ENCODE measurements at regions not wholly inside any gene's neighbourhood (a gene's known extent, or its start where the extent isn't known, plus 50 kb on each side); places are given as distances from the start of the nearest gene placed in this dataset.

DNA sequence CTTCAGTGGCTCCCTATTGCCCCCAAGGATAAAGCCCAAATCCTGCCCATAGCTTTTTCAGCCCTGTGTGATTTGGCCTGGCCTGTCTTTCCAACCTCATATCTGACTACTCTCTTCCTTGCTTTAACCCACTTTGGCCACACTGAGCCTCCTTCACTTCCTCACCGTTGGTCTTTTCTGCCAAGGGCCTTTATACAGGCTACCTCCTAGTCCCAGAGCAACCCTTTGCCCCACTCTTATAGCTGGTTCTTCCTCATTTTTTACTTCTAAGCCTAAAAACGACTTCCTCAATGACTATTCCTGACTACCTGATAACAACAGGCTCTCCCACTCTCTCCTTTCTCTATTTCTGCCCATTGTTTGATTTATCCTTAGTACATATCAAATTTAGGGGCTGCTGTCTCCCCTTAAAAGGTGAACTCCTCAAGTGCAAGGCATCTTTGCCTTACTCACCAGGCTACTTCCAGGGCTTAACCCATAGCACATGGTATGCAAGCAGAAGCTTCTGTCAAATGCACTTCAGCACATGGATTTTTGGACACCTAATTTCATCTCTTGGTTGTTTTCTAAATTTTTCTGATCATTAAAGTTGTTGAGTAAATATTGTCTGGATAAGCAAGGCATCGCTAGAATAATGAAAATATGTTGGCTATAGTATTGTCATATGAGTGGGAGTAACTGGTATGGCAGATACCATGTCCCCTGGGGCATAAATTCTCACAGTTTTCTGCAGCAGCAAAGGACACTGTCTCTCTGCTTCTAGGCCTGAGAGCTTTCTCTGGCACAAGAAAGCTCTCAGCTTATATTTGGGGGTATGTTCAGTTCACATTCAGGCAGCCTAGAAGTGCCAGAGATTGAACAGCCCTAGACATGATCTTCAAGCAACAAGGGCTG, 201.5 kb upstream of the GPR26 start:
- TF ChIP-seq, protein P1, sequence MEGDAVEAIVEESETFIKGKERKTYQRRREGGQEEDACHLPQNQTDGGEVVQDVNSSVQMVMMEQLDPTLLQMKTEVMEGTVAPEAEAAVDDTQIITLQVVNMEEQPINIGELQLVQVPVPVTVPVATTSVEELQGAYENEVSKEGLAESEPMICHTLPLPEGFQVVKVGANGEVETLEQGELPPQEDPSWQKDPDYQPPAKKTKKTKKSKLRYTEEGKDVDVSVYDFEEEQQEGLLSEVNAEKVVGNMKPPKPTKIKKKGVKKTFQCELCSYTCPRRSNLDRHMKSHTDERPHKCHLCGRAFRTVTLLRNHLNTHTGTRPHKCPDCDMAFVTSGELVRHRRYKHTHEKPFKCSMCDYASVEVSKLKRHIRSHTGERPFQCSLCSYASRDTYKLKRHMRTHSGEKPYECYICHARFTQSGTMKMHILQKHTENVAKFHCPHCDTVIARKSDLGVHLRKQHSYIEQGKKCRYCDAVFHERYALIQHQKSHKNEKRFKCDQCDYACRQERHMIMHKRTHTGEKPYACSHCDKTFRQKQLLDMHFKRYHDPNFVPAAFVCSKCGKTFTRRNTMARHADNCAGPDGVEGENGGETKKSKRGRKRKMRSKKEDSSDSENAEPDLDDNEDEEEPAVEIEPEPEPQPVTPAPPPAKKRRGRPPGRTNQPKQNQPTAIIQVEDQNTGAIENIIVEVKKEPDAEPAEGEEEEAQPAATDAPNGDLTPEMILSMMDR (IDR thresholded peaks at IDR 0.05) = no peak
- no peak for TF ChIP-seq POLR2A (IDR thresholded peaks at IDR 0.05)
